ENCODE measurements at regions not wholly inside any gene's neighbourhood (a gene's known extent, or its start where the extent isn't known, plus 50 kb on each side); places are given as distances from the start of the nearest gene placed in this dataset.
"Not testable (repeated sequence)": the region's sequence is repeated elsewhere in the genome, so short reads cannot be mapped to it uniquely, and the experiment has no call there.

DNA sequence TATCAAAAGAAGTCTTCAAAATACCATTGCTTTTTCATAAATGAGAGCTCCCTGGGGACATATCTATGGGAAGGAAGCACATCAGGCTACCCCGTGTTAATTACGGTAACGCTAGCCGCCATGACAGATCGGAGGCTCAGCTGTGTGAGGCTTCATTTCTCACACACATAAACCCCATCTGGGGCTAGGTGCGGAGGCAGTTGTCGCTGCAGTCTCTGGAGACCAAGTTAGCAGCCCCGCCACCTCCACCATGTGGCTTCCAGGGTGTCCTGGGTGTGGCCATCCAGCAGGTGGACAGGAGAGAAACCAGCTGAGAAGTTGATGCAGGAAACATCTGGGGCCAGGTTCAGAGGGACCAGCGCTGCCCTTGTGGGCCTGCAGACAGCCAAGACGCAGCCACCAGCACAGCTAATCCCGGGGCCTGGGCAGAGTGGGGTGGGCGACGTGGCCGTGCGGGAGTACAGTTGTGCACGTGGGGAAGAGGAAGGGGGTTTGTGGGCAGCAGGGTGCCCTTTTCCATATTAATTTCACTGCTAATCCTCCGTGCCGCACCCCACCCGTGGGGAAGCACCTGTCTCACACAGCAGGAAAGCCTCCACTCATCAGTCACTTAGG, 426.5 kb downstream of the IRX1 start:
- DNase-seq = no peak

DNA sequence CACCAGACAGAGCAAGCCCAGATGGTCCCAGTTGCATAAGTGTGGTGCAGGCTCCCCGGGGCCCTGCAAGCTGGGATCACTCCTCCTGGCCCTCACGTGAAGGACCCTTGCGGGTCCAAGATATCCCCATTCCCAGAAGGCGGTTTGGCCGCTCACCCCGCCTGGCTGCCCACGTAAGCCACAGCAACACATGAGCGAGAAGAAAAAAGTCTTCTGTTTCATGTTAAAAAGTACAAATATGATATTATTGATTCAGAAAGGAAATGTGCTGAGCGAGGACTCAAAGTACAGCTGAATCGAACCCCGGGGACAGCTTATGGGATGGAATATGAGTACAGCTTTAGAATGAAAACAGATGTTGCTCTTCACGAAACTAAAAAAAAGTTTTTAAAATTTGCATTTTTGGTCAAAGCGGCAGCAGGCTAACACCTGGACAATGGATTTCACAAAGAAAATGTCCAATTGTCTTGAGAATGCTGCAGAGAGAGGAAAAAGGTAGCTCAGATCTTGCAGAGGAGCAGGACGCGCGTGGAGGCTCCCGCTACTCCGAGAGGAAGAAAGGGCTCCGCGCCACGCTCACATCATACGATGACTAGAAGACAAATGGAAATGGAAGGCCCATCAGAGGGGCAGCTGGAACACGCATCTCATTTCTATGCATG, 427.6 kb downstream of the IRX1 start:
- no peak for DNase-seq

DNA sequence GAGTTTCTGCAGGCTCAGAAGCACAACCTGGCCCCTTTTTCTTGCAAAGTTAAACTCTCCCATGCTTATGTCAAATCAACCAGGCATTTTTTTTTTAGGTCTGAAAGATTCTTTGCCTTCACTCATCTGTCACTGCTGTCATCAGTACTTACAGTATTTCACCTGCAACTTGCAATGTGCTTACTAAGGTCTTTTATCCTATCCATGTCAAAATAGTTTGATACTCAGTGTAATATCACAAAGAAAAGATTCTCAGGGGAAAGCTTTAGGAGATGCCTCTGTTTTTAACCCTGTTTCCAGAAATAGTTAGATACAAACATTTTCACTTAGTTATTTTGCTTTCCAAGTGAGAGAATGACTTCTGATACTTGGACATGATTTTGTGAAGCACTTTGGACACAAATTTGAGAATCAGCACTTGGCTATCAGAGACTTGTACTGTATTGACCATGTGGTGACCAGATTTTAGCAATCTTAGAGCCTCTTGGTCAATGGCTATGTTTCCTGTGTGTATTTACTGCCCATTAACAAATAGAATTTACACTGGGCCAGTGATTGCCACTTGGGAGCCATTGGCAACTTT, 428.2 kb downstream of the IRX1 start:
- no peak for DNase-seq

DNA sequence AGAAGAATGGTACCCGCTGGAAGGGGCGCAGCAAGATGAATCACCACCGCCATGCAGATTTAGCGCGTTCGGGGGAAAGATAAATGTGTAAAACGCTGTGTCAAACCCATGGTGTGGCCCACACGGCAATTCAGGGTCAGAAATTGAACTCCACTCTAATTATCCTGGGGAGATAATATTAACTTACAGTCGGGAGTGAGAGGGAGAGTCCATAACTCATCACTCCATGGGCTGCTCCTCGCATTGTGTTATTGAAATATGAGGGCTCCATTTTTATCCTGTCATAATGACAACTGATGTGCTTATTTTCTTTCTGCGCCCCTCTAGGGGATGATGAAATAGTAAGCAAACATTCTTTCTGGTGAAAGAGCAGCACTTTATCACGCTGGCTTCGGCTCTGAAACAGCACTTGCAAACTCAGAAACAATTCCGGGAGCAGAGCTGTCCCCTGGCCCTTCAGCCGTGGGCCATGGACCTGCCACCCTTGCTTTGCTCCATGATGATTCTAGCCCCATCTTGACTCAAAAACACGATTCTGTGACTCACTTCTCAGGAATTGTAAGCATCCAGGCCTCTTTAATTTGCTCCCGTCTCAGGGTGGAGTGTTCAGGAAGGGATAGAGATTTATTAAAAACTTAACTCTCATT, 431.6 kb downstream of the IRX1 start:
- DNase-seq = no peak

DNA sequence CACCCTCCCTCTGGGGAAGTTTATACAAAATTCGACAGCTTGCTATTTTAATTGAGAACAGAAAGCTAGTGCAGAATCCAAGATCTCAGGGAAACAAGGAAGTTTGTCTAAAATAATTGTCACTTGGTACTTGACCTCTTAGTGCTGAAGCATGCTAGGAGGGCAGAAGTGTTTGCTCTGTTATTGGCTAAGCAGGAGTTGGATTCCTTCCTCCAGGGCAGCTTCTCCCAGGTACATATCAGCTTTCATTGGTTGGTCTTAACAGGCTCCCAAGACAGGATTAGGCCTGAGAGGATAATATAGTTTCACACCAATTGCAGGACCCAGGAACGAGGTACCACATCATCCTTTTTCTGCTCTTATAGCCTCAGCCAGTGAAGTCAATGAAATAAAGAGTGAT, 432.8 kb downstream of the IRX1 start:
- DNase-seq = no peak

DNA sequence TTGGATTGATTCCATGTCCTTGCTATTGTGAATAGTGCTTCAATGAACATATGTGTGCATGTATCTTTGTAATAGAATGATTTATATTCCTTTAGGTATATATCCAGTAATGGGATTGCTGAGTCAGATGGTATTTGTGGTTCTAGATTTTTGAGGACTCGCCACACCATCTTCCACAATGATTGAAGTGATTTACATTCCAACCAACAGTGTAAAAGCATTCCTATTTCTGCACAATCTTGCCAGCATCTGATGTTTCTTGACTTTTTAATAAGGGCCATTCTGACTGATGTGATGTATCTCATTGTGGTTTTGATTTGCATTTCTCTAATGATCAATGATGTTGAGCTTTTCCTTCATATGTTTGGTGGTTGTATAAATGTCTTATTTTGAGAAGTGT, 437.9 kb downstream of the IRX1 start:
- DNase-seq = not testable (repeated sequence)

DNA sequence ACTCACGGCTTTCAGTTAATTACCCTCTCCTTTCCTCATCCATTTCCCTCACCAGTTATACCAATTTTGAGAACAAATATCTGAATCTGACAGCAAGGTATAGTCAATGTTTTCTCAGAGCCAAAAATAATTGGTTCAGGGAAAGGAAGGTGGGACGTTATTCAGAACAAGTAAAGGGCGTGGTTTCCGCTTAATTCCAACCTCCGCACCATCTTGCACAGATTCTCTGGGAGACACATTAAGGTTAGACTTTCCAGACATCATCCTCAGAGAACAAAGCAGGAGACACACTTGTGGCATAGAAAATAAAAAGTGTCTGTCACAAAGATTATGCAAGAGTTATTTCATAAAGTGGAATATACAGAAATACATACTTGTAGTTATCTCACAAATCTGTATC, 441.2 kb downstream of the IRX1 start:
- no peak for DNase-seq

DNA sequence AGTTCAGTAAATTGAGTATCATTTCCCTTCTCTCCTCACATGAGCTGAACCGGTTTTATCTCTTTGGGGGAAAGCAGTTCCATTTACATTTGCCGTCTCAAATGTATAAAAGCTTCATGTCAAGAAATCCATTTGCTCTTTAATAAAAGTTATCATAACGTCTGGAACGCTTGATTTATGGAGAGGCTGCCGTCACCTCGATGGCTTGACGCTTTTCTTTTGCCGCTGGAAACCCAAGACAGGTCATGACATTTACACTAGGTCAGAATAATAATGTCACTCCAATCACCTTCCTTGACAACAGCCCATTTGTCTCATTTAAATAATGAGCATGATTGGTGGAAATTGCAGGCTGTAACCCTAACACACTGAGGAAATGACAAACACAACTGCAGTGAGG, 443.4 kb downstream of the IRX1 start:
- no peak for DNase-seq

DNA sequence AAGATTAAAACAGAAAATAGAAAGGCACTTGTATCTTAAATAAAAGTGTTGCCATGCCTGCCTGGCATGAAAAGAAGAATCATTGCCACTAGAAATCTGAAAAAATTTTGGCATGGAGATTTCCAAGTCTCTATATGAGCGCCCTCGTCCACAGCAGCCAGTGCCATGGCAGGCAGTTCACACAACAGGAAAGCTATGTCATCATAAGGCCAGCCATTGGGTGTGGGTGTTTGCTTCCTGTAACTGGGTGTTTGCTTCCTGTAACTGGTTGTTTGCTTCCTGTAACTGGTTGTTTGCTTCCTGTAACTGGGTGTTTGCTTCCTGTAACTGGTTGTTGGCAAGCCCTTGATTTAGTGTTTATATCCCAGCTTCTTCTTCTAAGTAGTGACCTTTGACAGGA, 446.7 kb downstream of the IRX1 start:
- no peak for DNase-seq

DNA sequence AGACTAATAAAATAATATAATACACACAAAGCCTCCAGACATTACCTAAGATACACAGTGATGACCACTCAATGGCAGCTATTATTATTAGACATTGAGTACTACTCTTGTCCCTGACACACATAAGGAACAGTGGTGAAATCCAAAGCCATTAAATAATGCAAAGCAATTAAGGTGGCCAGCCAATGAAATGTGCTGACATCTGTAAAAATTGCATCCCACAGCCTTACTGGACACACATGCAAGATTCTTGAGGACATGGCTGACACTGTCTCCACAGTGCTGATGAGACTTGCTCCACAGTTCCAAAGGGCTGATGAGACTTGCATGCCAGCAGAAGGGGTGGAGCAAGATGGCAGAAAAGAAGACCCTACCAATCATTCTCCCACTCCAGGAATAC, 447.5 kb downstream of the IRX1 start:
- DNase-seq = no peak

DNA sequence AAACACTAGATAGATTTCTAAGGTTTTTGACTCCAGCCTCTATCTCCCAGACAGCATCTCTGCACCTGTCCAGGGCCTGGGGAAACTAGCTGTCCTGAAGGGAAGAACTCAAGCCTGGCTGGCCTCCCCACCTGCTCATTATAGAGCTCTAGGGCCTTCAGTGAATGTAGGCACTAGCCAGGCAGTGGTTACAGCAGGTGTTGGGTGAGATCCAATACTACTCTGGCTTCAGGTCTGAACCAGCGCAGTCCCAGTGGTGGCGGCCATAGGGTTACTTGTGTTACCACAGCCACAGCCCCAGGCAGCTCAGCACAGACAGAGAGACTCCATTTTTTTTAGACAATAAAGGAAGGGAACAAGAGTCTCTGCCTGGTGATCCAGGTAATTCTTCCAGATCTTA, 449.2 kb downstream of the IRX1 start:
- DNase-seq = no peak

DNA sequence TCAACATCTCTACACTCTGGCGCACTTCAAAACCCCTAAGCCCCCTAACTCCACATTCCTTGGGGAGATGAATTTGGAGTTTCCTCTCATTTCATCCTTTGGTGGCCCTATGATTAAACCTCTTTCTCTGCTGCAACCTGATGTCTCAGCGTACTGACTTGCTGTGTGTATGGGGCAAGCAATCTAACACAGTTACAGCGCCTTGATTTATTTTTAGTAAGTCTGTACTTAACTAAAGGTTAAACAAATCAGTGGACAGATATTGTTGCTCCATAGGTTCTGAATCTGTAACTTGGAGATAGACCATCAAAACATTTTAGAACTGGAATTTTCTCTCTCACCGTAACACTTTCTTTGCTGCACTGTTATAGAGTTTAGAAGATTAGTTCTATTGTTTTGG, 452.8 kb downstream of the IRX1 start:
- no peak for DNase-seq

DNA sequence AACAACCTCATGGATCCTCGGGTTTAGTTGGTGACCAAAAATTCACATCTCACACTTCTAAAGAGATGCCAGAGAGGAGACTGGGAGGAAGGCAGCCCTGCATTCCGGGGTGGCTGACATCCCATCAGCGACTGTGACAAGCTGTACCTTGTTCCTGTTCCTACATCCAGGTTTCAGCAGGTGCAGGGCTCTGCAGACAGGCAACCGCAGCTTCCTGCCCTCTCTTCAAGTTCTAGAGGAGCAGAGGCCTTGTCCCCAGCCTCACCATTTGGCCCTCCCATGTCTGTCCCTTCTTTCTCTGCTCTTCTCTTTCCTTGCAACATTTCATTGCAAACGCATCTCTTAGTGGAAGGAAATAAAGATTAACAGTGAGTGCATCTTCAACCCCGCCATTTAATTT, 454.6 kb downstream of the IRX1 start:
- DNase-seq = no peak

DNA sequence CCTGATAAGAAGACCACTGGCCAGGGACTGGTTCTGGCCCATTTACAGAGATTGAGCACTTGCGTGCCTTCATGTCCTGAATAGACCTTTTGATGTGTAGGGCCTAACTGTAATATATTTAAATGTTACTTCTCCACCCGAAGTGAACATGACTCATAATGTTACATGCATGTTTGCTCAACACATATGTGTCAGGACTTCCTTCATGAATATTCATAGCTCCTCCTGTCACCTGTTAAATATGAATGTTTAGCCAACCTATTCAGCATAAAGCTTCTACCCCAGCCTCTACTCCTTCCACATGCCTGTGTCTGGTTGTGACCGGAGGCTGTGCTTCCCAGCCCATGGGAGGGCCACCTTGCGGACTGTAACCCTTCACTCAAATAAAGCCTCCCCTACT, 457.5 kb downstream of the IRX1 start:
- no peak for DNase-seq

DNA sequence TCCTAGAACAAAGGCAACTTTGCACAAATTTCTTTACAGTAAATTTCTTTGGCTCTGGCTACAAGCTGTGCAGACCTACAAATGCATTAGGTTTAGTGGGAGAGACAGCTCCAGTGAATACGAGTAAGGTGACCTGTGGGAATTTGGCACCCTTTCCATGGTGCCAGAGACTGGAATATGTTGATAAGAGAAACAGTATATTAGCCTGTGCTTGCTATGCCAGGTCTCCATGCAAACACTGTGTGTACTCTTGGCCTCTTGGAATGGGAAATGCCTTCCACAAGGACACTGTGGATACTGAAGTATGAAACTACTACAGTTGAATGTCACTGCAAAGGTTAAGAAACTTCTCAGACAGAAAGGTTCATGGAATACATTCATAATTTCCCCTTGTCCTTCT, 458.5 kb downstream of the IRX1 start:
- DNase-seq = no peak

DNA sequence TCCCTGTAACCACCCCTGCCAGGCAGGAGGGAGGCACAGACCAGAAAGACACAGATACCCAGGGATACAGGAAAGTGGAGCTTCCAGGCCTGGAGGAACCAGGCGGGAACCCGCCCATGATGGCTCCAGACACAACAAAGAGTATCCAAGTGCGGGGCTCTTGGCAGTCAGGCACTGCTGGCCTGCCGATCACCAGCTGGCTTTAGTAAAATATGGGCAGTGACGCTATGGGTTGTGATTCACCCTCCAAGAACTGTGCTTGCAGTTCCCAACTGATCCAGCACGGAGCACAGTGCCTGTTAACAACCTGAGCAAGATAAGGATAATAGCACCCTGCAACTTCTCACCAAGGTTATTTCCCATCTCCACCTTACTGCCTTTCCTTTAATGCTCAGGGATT, 463.3 kb downstream of the IRX1 start:
- no peak for DNase-seq

DNA sequence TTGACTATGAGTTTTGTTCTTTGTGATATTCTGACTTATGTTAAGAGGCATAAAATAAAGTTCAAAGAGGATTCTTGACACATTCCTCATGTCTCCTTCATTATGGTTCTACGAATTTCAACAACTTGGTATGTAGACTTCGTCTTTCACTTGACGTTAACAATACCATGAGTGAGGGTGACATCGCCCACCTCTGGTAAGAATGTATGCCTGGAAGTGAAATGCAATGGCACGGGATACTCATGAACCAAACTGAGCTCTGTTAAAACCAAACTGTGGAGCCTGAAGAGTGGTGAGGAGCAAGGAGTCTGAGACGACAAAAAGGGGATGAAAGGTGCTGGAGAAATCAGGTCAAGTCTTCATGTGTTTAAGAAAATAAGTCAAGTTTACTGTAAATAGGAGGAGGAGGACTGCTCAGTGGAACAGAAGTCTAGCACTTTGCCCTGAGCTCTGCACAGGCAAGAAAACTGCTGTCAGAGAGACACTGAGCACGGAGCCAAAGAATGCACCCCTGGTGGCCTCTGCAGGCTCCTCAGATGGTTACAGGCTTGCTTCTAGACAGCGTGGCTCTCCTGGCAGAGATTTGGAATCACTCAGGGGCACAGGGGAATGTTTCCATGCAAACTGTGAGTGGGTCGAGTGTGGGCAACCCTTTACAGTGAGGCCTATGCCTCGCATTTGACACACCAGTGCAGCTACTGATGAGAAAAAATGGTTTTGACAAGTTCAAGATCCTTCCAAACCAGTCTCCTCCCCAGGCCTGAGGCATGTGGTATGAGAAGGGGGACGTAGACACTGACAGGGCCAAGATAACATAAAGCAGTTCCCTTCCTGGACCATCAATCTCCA, 470.1 kb downstream of the IRX1 start:
- no peak for DNase-seq

DNA sequence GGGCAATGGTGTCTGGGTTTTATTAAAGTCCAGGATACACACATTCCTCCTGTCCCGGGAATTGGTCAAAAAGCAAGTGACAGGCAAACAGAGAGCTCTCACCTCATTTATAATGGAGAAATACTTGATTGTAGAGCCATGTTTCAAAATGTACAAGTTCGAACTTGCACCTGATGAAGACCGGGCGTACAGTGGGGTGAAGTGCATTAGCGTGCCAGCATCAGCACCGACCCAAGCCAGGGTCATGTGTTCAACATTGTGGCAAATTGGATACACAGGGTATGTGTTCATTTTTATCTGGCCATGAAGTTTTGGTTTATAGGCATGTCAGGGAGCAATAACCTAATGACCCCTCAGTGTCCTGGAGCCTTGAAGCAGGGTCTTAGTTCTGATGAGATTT, 472.5 kb downstream of the IRX1 start:
- no peak for DNase-seq

DNA sequence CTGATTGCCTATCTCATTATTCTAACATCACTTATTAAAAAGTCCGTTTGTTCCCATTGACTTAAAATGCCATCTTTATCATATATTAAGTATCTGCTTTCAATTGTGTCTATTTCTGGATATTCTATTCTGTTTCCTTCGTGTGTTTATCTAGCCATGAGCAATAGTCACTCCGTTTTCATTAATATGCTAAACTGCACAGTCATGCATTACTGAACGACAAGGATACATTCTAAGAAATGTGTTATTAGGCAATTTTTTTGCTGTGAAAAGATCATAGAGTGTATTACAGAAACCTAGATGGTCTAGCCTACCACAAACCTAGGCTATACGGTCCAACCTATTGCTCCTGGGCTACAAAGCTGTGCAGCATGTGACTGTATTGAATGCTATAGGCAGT, 482.9 kb downstream of the IRX1 start:
- DNase-seq = no peak

DNA sequence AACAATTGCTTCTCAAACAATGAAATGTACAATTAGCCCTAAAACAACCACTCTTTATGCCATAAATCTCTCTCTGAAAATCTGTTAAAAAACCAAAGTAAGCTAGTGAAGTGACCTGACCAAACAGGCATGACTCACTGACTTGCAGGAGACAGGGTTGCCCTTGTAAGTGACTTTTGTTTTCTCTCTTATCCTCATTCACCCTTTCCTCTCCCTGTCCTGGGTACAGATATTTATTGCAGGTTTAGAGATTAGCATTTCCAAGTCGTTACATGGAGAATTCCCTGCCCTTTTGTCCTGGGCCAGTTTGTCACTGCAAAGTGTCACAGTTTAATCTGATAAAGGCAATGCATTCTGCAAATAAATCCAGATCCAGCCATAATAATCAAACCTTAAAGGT, 484.2 kb downstream of the IRX1 start:
- DNase-seq = no peak

DNA sequence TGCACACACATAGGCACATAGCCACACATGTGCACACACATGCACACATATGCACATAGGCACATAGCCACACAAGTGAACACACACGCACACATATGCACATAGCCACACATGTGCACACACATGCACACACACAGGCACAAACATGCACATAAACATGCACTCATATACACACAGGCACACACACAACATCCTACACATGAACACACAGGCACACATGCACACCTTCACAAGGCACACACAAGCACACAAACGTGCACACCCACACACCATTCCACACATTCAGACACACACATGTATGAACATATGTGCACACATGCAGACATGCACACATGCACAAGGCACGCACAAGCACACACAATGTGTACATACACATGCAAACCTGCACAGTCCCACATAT, 484.7 kb downstream of the IRX1 start:
- DNase-seq = no peak

DNA sequence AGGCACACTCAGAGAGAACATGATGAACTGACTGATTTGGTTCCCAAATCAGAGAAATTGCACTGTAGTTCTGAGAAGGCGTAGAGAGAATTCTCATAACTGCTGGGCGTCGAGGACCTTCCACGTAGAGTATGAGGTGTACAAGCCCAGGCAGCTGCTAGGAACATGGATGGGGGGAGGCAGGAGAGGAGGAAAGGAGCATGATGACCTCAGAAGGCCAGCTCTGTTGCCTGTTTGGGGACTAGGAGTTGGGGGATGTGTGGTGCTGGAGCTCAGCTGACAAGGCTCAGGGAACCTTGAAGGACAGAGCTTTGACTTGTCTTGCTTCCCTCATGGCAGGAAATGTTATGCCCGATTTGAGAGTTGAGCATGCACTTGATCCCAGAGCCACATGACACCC, 485.4 kb downstream of the IRX1 start:
- no peak for DNase-seq

DNA sequence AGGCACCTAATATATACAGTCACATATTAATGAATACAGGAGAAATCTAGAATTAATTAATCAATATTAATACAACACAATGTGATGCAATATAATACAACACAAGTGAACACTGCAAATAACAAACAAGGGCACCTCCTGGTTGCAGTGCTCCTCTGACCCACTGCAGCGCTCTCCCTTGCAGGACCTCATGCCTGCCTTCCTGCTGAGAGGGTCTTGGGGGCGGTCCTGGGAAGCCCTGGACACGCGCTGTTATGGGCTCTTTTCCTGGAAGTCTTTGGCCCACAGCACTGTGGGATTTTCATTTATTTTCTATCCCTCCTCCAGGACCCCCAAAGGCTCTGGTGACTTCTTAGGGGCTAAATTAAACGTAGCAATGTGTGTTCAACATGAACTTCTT, 485.8 kb downstream of the IRX1 start:
- no peak for DNase-seq
